Prostate gland (tissue), 2 donors: ENCODE measurements at regions not wholly inside any gene's neighbourhood (a gene's known extent, or its start where the extent isn't known, plus 50 kb on each side); places are given as distances from the start of the nearest gene placed in this dataset.

Experiments used
- CTCF ChIP-seq, 4 experiments: fragments of 200-600 bp in 2 of 4; fragments of 450-650 bp in 2 of 4; sonication (generic) in 2 of 4; IDR thresholded peaks; 1 replicate in 3 of 4; 2 replicates in 1 of 4; pipeline ENCODE4 v1.5.1; 2016 to 2019; ENCODE audit warnings: antibody characterized with exemption in 4 of 4, mild to moderate bottlenecking in 2 of 4, moderate library complexity in 2 of 4
- POLR2A ChIP-seq: fragments of 450-650 bp; IDR thresholded peaks from one replicate; pipeline ENCODE4 v1.6.1; 2016; ENCODE audit warnings: antibody characterized with exemption, mild to moderate bottlenecking

- no peak for TF ChIP-seq CTCF (IDR thresholded peaks at IDR 0.05)
- no peak for TF ChIP-seq POLR2A
Observed at GRCh38 chr10:78269060-78269459, 235.4 kb downstream of the RPS24 start.
